Natural killer cell treated with Interleukin-12 subunit alpha and Interleukin-12 subunit beta and Interleukin-15 and Interleukin-18, amount 100 ng/mL, for 72 hours (primary cell): ENCODE measurements at regions not wholly inside any gene's neighbourhood (a gene's known extent, or its start where the extent isn't known, plus 50 kb on each side); places are given as distances from the start of the nearest gene placed in this dataset.

Experiments used
- ATAC-seq, 2 donors: fragments of 150-1000 bp; cut with Tn5 transposase in 1 of 2; sonication (Bioruptor Pico), chemical (Tn5 transposase) in 1 of 2; 2 replicates each; pipeline ENCODE4 v1.10.0; 2021
- DNase-seq: peaks from one replicate; pipeline ENCODE4 v3.0.0; 2022; ENCODE audit warnings: low spot score
- H3K27ac Mint-ChIP-seq, 2 donors: 1 replicate in 1 of 2; 2 replicates in 1 of 2; pipeline ENCODE4 v1.8.0; 2022; ENCODE audit warnings: mixed read lengths in 2 of 2, mild to moderate bottlenecking in 1 of 2, moderate library complexity in 1 of 2
- H3K27me3 Mint-ChIP-seq, 2 donors: 1 replicate in 1 of 2; 2 replicates in 1 of 2; pipeline ENCODE4 v1.8.0; 2022; ENCODE audit warnings: mixed read lengths in 2 of 2
- H3K36me3 Mint-ChIP-seq: one replicate; pipeline ENCODE4 v1.8.0; 2022; ENCODE audit warnings: mixed read lengths
- H3K4me1 Mint-ChIP-seq, 2 donors: 1 replicate in 1 of 2; 2 replicates in 1 of 2; pipeline ENCODE4 v1.8.0; 2022; ENCODE audit warnings: low read depth in 2 of 2, mixed read lengths in 2 of 2, mild to moderate bottlenecking in 1 of 2
- H3K4me3 Mint-ChIP-seq: one replicate; pipeline ENCODE4 v1.8.0; 2022; ENCODE audit warnings: mixed read lengths
- H3K9me3 Mint-ChIP-seq: 2 replicates; pipeline ENCODE4 v1.8.0; 2022; ENCODE audit warnings: mixed read lengths

- no peaks in the 10 kb centered on the region for H3K9me3 Mint-ChIP-seq
- no peaks in the 10 kb centered on the region for H3K4me1 Mint-ChIP-seq
- DNase-seq: no peak
- H3K4me3 Mint-ChIP-seq: no peak overlapping the region
- ATAC-seq: no peak
- H3K27ac Mint-ChIP-seq: no peak overlapping the region
- H3K36me3 Mint-ChIP-seq: no peaks in the 10 kb centered on the region
- H3K27me3 Mint-ChIP-seq: no peaks in the 10 kb centered on the region
Measured at GRCh38 chr2:180312542-180312941, 305.4 kb upstream of the CWC22 start.

- no peaks in the 10 kb centered on the region for H3K27me3 Mint-ChIP-seq
- no peak overlapping the region for H3K4me3 Mint-ChIP-seq
- no peak for ATAC-seq
- no peak overlapping the region for H3K27ac Mint-ChIP-seq
- H3K9me3 Mint-ChIP-seq: no peaks in the 10 kb centered on the region
- no peaks in the 10 kb centered on the region for H3K36me3 Mint-ChIP-seq
- no peaks in the 10 kb centered on the region for H3K4me1 Mint-ChIP-seq
- no peak for DNase-seq
Measured at GRCh38 chr2:180307096-180307495, 300.0 kb upstream of the CWC22 start.

GRCh38 chr2:180306346-180306745 is 299.2 kb upstream of the CWC22 start:
- Mint-ChIP-seq H3K4me1 (no peaks in the 10 kb centered on the region), H3K36me3 (no peaks in the 10 kb centered on the region), H3K27me3 (no peaks in the 10 kb centered on the region), H3K9me3 (peaks cover 5% of the 10 kb centered on the region), H3K27ac (no peak overlapping the region), H3K4me3 (no peak overlapping the region)
- DNase-seq: no peak
- no peak for ATAC-seq

- Mint-ChIP-seq H3K27me3 (no peaks in the 10 kb centered on the region), H3K27ac (no peak overlapping the region), H3K4me1 (no peaks in the 10 kb centered on the region), H3K4me3 (no peak overlapping the region), H3K36me3 (no peaks in the 10 kb centered on the region), H3K9me3 (peaks cover 4% of the 10 kb centered on the region)
- DNase-seq (no peak), ATAC-seq (no peak)
Measured at GRCh38 chr2:180291552-180292421, 284.7 kb upstream of the CWC22 start.

- no peaks in the 10 kb centered on the region for H3K36me3 Mint-ChIP-seq
- H3K27ac Mint-ChIP-seq: no peak overlapping the region
- no peaks in the 10 kb centered on the region for H3K27me3 Mint-ChIP-seq
Measured at GRCh38 chr2:180291060-180291459, 284.0 kb upstream of the CWC22 start.

GRCh38 chr2:180289627-180290026 is 282.5 kb upstream of the CWC22 start:
- no peaks in the 10 kb centered on the region for H3K4me1 Mint-ChIP-seq
- peaks cover 8% of the 10 kb centered on the region for H3K9me3 Mint-ChIP-seq
- H3K4me3 Mint-ChIP-seq: no peak overlapping the region
- no peaks in the 10 kb centered on the region for H3K27me3 Mint-ChIP-seq
- DNase-seq (no peak), ATAC-seq (no peak)
- no peaks in the 10 kb centered on the region for H3K36me3 Mint-ChIP-seq
- no peak overlapping the region for H3K27ac Mint-ChIP-seq

More at GRCh38 chr2:180291060-180291459, 284.0 kb upstream of the CWC22 start:
- Mint-ChIP-seq H3K9me3 (peaks cover 4% of the 10 kb centered on the region), H3K4me1 (no peaks in the 10 kb centered on the region), H3K4me3 (no peak overlapping the region)
- DNase-seq (no peak), ATAC-seq (no peak)

GRCh38 chr2:180279581-180279980 is 272.5 kb upstream of the CWC22 start:
- H3K36me3 Mint-ChIP-seq: no peaks in the 10 kb centered on the region
- ATAC-seq: no peak

GRCh38 chr2:180276733-180277132 is 269.6 kb upstream of the CWC22 start:
- Mint-ChIP-seq H3K4me1 (no peaks in the 10 kb centered on the region), H3K27ac (no peak overlapping the region), H3K4me3 (no peak overlapping the region), H3K27me3 (no peaks in the 10 kb centered on the region), H3K9me3 (peaks cover 20% of the 10 kb centered on the region), H3K36me3 (no peaks in the 10 kb centered on the region)
- no peak for DNase-seq
- no peak for ATAC-seq

More at GRCh38 chr2:180279581-180279980, 272.5 kb upstream of the CWC22 start:
- Mint-ChIP-seq H3K27ac (no peak overlapping the region), H3K9me3 (peaks cover 21% of the 10 kb centered on the region), H3K4me3 (no peak overlapping the region), H3K27me3 (no peaks in the 10 kb centered on the region), H3K4me1 (no peaks in the 10 kb centered on the region)
- no peak for DNase-seq

- Mint-ChIP-seq H3K4me3 (no peak overlapping the region), H3K27me3 (no peaks in the 10 kb centered on the region), H3K27ac (no peak overlapping the region), H3K4me1 (no peaks in the 10 kb centered on the region), H3K36me3 (no peaks in the 10 kb centered on the region), H3K9me3 (peaks cover 15% of the 10 kb centered on the region)
- DNase-seq (no peak), ATAC-seq (no peak)
Measured at GRCh38 chr2:180268006-180268405, 260.9 kb upstream of the CWC22 start.

GRCh38 chr2:180261976-180262375 is 254.9 kb upstream of the CWC22 start:
- Mint-ChIP-seq H3K36me3 (no peaks in the 10 kb centered on the region), H3K4me3 (no peak overlapping the region), H3K27ac (no peak overlapping the region), H3K27me3 (no peaks in the 10 kb centered on the region), H3K4me1 (no peaks in the 10 kb centered on the region), H3K9me3 (peaks cover 4% of the 10 kb centered on the region)
- DNase-seq (no peak), ATAC-seq (no peak)

GRCh38 chr2:180258579-180258978 is 251.5 kb upstream of the CWC22 start:
- Mint-ChIP-seq H3K27me3 (no peaks in the 10 kb centered on the region), H3K9me3 (peaks cover 9% of the 10 kb centered on the region), H3K4me1 (no peaks in the 10 kb centered on the region), H3K4me3 (no peak overlapping the region), H3K36me3 (no peaks in the 10 kb centered on the region), H3K27ac (no peak overlapping the region)
- no peak for ATAC-seq
- DNase-seq: no peak

- no peak for DNase-seq
- Mint-ChIP-seq H3K27ac (no peak overlapping the region), H3K4me1 (no peaks in the 10 kb centered on the region), H3K27me3 (no peaks in the 10 kb centered on the region), H3K36me3 (no peaks in the 10 kb centered on the region), H3K4me3 (no peak overlapping the region), H3K9me3 (peaks cover 10% of the 10 kb centered on the region)
- no peak for ATAC-seq
Measured at GRCh38 chr2:180258041-180258537, 251.0 kb upstream of the CWC22 start.

- peaks cover 12% of the 10 kb centered on the region for H3K9me3 Mint-ChIP-seq
- no peak overlapping the region for H3K4me3 Mint-ChIP-seq
- no peaks in the 10 kb centered on the region for H3K27me3 Mint-ChIP-seq
- no peak overlapping the region for H3K27ac Mint-ChIP-seq
- ATAC-seq (no peak), DNase-seq (no peak)
- no peaks in the 10 kb centered on the region for H3K36me3 Mint-ChIP-seq
- H3K4me1 Mint-ChIP-seq: no peaks in the 10 kb centered on the region
Measured at GRCh38 chr2:180257247-180257646, 250.2 kb upstream of the CWC22 start.

GRCh38 chr2:180255981-180256380 is 248.9 kb upstream of the CWC22 start:
- no peak overlapping the region for H3K4me3 Mint-ChIP-seq
- no peaks in the 10 kb centered on the region for H3K4me1 Mint-ChIP-seq
- H3K9me3 Mint-ChIP-seq: peaks cover 12% of the 10 kb centered on the region
- no peak overlapping the region for H3K27ac Mint-ChIP-seq
- DNase-seq (no peak), ATAC-seq (no peak)
- H3K27me3 Mint-ChIP-seq: no peaks in the 10 kb centered on the region
- no peaks in the 10 kb centered on the region for H3K36me3 Mint-ChIP-seq
